ENCODE measurements at regions not wholly inside any gene's neighbourhood (a gene's known extent, or its start where the extent isn't known, plus 50 kb on each side); places are given as distances from the start of the nearest gene placed in this dataset.
"Not testable (repeated sequence)": the region's sequence is repeated elsewhere in the genome, so short reads cannot be mapped to it uniquely, and the experiment has no call there.

- WGBS, 4 donors = 41 to 56% (median 51%) methylated on average over 4 of the region's 4 CpGs
- H3K27me3 ChIP-seq = no peaks in the 10 kb centered on the region
- peak in 5 of 7 donors; percentile 52 to 73 (median 53) for DNase-seq
- intact Hi-C loops (cut with DNase I) = no loop called here
- TF ChIP-seq POLR2A (IDR thresholded peaks at IDR 0.05) = no peak
- no peak overlapping the region for H3K27ac ChIP-seq
- no peak overlapping the region for H3K4me3 ChIP-seq
- no peaks in the 10 kb centered on the region for H3K36me3 ChIP-seq (replicated peaks in 1 of 2)
- H3K4me1 ChIP-seq (replicated peaks in 1 of 2) = no peaks in the 10 kb centered on the region
- H3K9me3 ChIP-seq (replicated peaks in 1 of 3) = no peaks in the 10 kb centered on the region
Observed at GRCh38 chr14:58740379-58740935, 102.7 kb downstream of the DACT1 start.

GRCh38 chr14:58744801-58745394 is 107.1 kb downstream of the DACT1 start:
- no peak for DNase-seq
- Histone ChIP-seq H3K27me3 (no peaks in the 10 kb centered on the region), H3K27ac (peak overlapping the region in 1 of 5 donors; percentile 18), H3K36me3 (replicated peaks in 1 of 2) (no peaks in the 10 kb centered on the region), H3K9me3 (replicated peaks in 1 of 3) (no peaks in the 10 kb centered on the region), H3K4me1 (replicated peaks in 1 of 2) (peaks cover 23 to 25% of the 10 kb centered on the region in 2 donors), H3K4me3 (no peak overlapping the region)
- intact Hi-C loops (cut with DNase I) = no loop called here
- WGBS, 4 donors = 87 to 92% (median 90%) methylated on average over 5 of the region's 5 CpGs
- TF ChIP-seq CTCF (IDR thresholded peaks at IDR 0.05) = no peak
- no peak for TF ChIP-seq POLR2A (IDR thresholded peaks at IDR 0.05)

GRCh38 chr14:58746261-58746660 is 108.5 kb downstream of the DACT1 start:
- intact Hi-C loops (cut with DNase I) = no loop called here
- no peaks in the 10 kb centered on the region for H3K36me3 ChIP-seq (replicated peaks in 1 of 2)
- TF ChIP-seq POLR2A (IDR thresholded peaks at IDR 0.05) = no peak
- H3K9me3 ChIP-seq (replicated peaks in 1 of 3) = no peaks in the 10 kb centered on the region
- 0 to 41% (median 25%) methylated on average over 1 of the region's 1 CpG for WGBS, 4 donors
- DNase-seq = peak in 3 of 7 donors; percentile 33 to 51 (median 35)
- H3K27me3 ChIP-seq = no peaks in the 10 kb centered on the region
- H3K4me3 ChIP-seq = no peak overlapping the region
- peaks cover 23 to 25% of the 10 kb centered on the region in 2 donors for H3K4me1 ChIP-seq (replicated peaks in 1 of 2)
- peak overlapping the region in 1 of 5 donors; percentile 47 for H3K27ac ChIP-seq

- H3K4me1 ChIP-seq (replicated peaks in 1 of 2) = peaks cover 23 to 25% of the 10 kb centered on the region in 2 donors
- WGBS, 4 donors = 45 to 63% (median 57%) methylated on average over 3 of the region's 3 CpGs
- H3K4me3 ChIP-seq = no peak overlapping the region
- intact Hi-C loops (cut with DNase I) = no loop called here
- no peaks in the 10 kb centered on the region for H3K36me3 ChIP-seq (replicated peaks in 1 of 2)
- H3K27me3 ChIP-seq = no peaks in the 10 kb centered on the region
- TF ChIP-seq CTCF (IDR thresholded peaks at IDR 0.05) (no peak), POLR2A (IDR thresholded peaks at IDR 0.05) (no peak)
- no peak for DNase-seq
- H3K27ac ChIP-seq = peak overlapping the region in 3 of 5 donors; percentile 5 to 81 (median 45)
- no peaks in the 10 kb centered on the region for H3K9me3 ChIP-seq (replicated peaks in 1 of 3)
Observed at GRCh38 chr14:58746701-58747100, 108.9 kb downstream of the DACT1 start.

- peaks cover 23 to 29% of the 10 kb centered on the region in 2 donors for H3K4me1 ChIP-seq (replicated peaks in 1 of 2)
Observed at GRCh38 chr14:58747181-58747580, 109.4 kb downstream of the DACT1 start.

GRCh38 chr14:58748251-58748650 is 110.5 kb downstream of the DACT1 start:
- peaks cover 23 to 38% of the 10 kb centered on the region in 2 donors for H3K4me1 ChIP-seq (replicated peaks in 1 of 2)
- H3K36me3 ChIP-seq (replicated peaks in 1 of 2); H3K4me3 ChIP-seq; intact Hi-C loops (cut with DNase I); DNase-seq; H3K27ac ChIP-seq; H3K9me3 ChIP-seq (replicated peaks in 1 of 3); H3K27me3 ChIP-seq: not testable (repeated sequence)
- WGBS, 4 donors = 89 to 92% (median 91%) methylated on average over 8 of the region's 8 CpGs

More at GRCh38 chr14:58747181-58747580, 109.4 kb downstream of the DACT1 start:
- WGBS, 4 donors = 54 to 69% (median 60%) methylated on average over 7 of the region's 7 CpGs
- no peaks in the 10 kb centered on the region for H3K9me3 ChIP-seq (replicated peaks in 1 of 3)
- no peaks in the 10 kb centered on the region for H3K27me3 ChIP-seq
- H3K27ac ChIP-seq = peak overlapping the region in 3 of 5 donors; percentile 5 to 81 (median 45)
- TF ChIP-seq CTCF (IDR thresholded peaks at IDR 0.05) (no peak), POLR2A (IDR thresholded peaks at IDR 0.05) (no peak)
- H3K4me3 ChIP-seq = no peak overlapping the region
- intact Hi-C loops (cut with DNase I) = no loop called here
- no peaks in the 10 kb centered on the region for H3K36me3 ChIP-seq (replicated peaks in 1 of 2)
- peak in 6 of 7 donors; percentile 43 to 72 (median 63) for DNase-seq

All from adrenal gland (tissue), 9 donors.